Globus pallidus (tissue), 1 donor: ENCODE measurements at regions not wholly inside any gene's neighbourhood (a gene's known extent, or its start where the extent isn't known, plus 50 kb on each side); places are given as distances from the start of the nearest gene placed in this dataset.
"Not testable (repeated sequence)": the region's sequence is repeated elsewhere in the genome, so short reads cannot be mapped to it uniquely, and the experiment has no call there.

ENCODE experiments used
- DNase-seq: peaks from one replicate; pipeline ENCODE4 v3.0.0-alpha.2; 2015; ENCODE audit warnings: low spot score

DNA sequence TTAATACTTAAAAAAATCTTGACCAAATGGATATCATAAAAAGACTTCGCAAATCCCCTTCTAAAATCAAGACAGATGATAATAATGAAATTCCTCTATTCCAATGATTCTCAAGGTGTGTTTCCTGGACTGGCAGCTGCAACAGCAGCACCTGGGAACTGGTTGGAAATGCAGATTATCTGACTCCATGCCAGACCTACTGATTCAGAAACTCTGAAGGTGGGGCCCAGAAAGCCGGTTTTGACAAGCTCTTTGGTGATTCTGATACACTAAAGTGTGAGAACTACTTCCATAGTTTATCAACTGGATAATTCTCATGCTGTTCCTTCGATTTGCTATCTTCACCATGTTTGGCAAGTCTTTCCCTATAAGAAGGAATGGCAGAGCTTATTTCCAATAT, 252.1 kb downstream of the COL12A1 start:
- no peak for DNase-seq

DNA sequence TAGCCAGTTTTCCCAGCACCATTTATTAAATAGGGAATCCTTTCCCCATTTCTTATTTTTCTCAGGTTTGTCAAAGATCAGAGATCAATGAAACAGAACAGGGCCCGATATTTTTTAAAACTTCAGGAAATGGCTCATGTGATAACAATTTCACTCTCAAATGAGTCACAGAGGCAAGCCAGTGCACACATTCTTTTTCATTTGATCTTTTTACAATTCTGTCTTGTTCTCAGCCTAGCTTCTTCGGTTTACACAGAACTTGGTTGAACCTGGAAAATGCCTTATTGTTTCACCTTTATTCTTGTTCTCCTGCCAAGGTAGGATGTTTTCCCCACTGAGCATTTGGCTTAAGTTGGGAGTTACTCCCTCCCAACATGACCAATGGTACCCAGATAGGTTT, 258.9 kb downstream of the COL12A1 start:
- DNase-seq: no peak

DNA sequence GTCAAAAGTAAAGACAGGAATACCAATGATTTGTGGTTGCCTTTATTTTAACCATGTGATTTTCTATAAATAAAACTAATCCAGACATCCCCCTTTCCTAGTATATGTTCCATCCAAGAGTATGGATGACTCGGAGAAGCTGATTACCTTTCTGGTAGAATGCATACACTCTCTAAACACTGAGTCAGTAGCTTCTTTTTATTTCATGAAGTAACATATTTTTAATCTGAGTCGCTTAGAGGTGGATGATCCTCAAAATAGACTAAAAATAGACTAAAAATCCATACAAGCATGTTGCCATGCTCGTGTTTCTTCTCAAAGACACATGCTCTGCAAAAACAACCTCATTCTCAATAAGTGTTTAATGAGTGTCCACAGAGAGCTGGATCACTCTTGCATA, 263.7 kb downstream of the COL12A1 start:
- DNase-seq: no peak

DNA sequence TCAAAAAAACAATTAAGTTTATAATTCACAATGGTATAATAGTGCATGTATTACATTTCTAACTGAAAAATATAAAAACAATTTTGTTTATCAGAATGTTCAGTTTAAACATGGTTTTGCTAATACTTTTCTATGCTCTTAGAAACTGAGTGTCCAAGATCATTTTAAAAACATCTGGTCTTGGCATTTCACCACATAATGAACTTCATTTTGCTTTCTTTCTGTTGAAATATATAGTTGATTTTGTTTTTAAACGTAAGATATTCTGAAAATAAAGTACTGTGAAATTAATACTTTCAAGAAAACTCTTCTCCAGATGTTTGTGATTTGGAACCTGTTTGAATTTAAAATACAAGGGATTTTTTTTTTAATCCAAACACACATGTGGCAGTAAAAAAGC, 264.4 kb downstream of the COL12A1 start:
- DNase-seq: no peak

DNA sequence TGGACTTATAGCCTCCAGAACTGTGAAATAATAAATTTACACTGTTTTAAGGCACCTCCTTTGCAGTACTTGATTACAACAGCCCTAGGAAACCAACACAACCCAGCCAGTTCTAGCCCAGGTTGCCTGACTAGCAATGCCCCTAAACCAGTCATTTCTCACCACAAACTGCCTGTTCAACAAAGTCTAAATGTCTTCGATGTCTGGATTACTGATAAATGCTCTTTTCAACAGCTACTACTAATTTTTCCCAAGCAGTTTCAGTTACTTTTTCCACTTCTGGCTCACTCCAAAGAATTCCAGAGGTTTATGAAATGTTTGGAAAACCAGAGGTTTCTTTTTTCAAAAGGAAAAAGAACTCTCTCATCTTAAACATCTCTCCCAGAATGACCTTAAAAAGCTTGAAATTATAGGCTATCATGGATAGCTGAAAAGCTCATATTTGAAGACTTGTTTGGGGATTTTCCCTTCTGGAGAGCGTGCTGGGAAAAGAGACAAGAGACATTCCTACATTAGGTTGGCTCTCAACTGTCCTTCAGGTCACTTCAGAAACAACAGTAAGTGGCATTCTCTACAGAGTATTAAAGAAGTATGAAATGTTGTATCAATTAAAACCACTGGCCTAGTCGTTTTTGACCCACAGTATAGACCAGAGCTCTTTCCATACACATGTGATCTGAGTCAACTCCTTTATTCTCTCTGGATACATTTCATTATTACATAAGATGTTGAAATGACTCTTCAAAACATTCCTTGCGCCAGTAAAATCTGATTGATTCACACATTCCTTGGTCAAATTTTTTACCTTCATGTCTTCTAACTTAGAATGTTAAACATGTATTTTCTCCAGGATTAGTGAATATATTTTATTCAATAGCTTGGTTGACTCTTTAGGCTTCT, 265.9 kb downstream of the COL12A1 start:
- no peak for DNase-seq

DNA sequence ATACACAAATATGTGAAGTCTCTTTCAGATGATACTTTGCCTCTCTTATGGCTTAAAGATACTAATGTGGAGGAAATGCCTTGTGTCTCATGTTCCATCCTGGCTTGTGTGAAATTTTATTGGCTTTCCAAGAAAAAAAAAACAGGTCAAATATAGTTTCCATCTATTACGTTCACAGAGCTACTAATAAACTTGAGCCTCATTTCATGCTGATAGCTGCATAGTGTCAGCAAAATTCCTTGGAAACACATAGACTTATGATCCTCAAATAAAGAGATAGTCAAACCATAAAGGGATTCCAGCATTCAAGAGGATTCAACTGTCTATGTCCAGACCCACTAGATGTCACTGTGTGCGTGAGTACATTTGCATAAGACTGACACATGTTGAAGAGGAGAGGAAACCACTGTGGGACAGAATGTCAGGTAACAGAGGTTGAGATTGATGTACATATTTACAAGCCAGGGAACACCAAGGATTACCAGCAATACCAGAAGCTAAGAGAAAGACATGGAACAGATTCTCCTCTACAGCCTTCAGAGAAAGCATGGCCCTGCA, 266.6 kb downstream of the COL12A1 start:
- no peak for DNase-seq

DNA sequence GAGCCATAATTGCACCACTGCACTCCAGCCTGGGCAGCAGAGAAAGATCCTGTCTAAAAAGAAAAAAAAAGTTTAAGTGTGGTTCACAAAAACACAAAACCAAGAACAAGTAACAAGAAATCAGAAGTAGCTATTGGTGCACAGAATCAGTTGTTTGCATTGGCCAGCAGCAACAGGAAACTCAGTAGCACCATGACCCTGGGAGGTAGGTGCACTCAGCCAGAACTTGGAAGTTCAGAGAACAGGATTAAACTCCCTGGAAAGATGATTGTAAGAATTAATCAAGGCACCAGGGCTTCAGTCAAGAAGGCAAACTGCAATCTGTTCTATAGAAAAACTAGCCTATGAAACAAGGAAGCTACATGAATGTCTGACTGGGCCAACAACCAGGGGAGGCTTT, 267.9 kb downstream of the COL12A1 start:
- DNase-seq: no peak

DNA sequence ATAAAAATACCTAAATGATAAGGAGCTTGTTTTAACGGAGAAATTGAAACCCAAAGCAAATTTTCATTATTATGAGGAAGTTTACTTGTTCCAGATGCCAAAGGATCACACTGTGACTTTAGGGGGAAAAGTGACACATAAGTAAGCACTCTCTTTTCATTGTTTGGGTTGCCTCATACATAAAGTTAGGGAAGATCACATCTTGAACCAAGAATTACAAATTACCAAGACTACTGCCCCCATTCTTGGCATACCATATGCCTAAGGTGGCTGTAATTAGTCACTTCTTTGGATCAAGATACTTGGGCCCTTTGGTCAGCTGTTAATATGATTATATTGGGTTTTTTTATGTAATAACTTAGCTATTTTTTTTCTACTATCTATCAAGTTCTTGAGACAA, 269.0 kb downstream of the COL12A1 start:
- no peak for DNase-seq

DNA sequence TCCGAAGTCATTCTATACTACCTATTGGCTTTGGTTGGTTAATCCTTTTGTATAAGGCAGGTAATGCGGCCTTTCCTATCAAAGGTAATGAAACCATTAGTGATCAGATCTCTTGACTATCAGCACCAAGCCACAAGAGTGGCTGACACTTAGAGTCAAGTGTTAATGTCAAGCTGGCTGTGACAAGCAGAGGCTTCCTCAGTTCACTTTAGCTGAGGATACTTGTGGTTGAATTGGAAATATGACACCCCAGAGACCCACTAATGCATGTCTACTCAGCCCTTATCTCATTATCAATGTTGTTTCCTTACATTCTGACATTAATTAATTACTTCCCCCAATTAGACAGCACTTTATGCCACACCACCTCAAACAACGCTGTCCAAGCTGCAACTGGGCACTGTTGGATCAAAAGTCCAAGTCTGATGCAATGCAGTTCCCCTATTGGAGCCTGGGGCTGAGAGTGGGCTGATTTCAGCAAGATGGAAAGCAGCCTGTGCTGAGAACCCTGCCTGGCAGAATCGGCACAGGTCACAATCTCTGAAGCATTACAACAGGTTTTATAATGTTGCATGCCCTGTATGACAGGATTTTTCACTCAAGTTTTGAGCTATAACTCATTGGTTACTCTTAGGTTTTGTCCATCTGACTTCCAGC, 273.5 kb downstream of the COL12A1 start:
- DNase-seq: no peak

DNA sequence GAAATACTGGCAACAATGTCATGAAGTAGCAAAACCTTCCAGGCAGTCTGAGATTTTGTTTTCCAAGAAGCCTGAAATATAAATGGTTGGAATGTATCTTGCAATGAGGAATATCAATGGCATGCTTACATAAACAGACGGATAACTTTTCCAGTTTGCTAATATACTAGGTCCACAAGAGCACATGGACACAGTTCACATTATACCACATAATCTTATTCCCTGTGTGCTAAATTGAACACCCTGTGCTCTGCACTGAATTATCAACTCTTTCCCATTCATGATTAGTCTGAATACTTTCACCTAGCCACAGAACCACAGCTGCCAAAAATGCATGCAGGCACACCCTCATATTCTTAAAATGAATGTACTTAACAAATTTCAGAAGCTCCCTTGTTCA, 274.3 kb downstream of the COL12A1 start:
- no peak for DNase-seq

DNA sequence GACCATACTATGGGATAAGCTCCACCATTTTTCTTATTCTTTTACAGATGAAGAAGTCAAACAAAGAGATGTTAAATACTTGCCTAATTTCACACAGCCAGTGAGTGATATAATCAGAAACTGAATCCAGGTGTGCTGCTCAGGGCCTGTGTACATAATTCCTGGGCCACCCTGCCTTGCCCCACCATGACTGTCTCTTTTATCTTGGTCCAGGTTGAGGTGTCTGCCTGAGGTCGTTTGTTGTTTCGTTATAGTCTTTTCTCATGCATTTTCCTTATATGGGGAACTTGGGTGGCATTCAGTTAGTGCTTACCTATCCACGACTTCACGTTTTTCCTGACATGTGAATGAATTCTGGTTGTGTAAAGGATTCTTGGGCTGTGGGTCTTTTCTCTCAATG, 277.6 kb downstream of the COL12A1 start:
- DNase-seq: no peak

DNA sequence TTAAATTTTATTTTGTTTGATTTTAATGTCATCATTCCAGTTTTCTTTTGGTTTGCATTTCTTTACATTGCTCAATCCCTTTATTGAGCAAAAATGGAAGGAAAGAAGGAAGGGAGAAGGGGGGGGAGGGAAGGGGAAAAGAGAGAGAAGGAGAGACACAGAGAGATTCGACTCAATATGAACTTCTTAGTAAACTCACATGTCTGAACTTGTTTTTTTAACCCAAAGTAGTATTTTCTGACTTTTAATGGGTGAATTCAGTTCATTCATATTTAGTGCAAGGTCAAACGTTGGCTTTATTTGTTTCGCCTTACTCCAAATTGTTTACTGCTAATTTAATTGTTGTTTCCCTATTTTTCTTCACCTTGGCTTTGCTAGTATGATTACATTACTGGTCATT, 278.6 kb downstream of the COL12A1 start:
- DNase-seq: no peak

DNA sequence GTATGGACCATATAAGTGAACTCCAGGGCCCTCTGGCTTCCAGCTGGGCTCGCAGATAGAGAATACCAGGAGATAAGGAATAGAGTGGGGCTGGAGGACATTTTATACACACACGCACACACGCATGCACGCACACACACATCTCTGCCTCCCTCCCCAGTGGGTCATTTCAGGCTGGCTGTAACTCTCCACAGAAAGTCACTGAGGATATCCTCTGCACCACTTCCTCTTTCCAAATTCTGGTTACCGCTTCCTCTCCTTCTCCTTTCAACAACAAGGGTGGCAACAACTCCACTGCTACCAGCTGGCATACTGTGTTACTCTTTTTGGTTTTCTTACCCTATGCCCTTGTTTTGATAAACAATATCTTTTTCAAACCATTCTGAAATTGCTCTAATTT, 280.2 kb downstream of the COL12A1 start:
- no peak for DNase-seq

DNA sequence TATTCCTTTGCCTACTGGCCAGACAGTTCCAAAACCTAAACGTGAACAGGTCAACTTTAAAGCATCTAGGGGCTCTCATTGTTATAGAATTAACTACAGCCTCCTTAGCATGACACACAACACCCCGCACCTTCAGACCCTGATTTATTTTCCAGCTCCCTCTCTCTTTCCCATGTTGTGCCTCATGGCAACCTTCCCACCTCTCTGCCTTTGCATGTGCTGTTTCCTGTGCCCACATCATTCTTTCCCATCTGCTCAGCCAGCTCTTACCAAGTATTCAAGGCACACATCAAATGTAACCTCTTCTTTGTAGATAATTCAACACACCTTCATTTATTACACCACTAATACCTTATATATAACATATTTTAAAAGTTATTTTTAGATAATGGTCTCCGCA, 291.0 kb downstream of the COL12A1 start:
- DNase-seq: no peak

DNA sequence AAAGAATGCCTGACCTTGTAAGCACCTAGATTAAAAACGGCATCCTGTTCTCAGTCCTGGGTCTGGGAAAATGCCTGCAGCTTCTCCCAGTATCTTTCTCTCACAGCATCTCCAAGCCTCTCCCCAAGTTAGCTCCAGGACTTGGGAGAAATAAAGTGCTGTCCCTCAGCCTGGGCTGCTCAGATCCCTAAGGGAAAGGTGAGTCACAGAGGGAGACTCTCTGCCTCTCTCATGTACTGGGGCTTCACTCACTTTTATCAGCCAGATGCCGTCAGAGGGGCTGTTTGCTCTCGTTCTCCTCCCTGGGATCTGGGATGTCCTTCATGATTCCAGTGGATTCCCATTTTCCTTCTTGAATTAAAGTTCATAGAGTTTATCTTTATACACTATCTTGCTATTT, 293.6 kb downstream of the COL12A1 start:
- DNase-seq: no peak

DNA sequence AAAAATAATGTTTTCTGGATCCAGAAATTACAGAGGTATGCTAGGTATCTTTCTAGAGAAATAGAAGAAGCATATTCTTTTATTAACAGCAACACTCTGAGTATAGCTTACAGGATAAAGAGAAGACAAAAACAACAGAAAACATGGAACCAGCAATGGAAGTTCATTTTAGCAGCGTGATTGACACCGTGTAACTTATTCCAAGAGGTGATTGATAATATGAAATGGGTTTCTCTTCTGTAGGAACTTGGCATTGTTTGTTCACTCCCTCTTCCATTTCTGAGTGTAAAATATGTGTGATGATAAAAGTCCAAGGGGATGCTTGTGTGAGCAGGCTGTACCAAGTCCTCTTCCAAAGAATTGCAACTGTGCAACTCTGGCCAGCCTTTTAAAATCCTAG, 303.0 kb downstream of the COL12A1 start:
- no peak for DNase-seq

DNA sequence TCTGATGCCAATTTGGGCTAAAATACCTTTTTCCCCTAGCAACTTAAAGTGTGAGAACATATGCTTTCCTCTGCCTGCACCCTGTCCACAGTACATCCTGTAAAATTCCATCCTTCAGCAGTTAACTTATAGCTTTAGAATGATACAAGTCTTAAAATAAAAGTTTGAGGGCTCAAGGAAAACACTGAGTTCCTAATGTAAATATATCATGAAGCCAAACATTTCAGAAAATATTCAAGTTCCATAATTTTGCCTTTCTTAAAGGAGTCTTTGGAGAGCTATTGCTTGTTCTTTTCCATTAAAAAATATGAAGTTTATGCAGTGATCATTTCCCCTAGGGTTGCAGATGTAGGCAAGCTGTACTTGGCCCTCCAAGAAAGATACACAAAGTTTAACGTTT, 303.8 kb downstream of the COL12A1 start:
- DNase-seq: no peak

DNA sequence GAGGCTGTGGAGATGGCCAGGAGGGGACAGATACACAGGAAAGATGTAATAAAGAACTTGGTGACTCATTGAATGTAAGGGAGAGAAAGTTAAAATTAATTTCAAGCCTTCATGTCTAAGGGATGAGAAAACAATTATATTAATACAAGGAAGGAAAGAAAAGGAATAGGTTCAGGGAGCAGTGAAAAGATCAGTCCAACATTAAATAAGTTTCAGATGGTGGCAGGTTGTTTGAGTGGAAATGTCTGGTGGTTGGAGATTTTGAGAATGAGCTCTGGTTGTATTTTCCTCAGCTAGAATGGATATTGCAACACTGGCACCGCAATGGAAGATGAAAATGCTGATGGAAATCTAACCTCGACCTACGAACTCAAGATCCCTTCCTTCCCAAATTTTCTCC, 304.3 kb downstream of the COL12A1 start:
- no peak for DNase-seq

DNA sequence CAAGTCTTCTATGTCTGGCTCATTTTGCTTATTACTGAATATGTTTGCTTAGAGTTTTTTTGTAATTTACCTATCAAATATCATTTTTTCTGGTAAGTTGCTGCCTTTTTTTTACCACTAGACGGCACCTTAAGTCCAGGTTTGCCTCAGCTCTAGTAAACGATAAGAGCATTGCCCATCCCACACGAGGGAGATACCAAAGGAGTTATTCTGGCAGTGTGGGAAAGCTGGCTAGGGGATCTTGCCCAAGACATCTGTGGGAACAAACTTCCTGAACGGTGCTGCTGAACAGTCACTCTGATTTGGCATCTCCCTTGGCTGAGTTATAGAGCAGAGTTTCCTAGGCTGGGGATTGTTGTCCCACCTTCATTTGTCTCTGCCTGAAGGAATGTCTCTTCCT, 306.4 kb downstream of the COL12A1 start:
- no peak for DNase-seq

DNA sequence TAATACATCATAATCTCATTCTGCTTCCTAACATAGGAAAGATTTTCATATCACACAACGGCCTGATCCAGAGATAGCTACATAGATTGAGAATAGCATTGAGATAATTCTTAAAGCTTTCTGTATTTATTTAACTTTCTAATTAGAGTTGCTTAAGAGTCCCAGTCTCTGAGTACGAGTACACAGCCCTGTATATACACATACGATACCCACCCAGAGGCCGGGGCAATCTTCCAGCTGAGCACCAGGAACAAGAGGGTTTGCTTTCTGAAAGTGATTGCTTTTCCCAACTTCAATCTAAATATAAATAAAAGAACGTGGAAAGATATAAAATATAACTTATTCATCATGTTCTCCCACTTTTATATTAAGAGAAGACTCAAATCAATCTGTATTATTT, 313.8 kb downstream of the COL12A1 start:
- DNase-seq: no peak

DNA sequence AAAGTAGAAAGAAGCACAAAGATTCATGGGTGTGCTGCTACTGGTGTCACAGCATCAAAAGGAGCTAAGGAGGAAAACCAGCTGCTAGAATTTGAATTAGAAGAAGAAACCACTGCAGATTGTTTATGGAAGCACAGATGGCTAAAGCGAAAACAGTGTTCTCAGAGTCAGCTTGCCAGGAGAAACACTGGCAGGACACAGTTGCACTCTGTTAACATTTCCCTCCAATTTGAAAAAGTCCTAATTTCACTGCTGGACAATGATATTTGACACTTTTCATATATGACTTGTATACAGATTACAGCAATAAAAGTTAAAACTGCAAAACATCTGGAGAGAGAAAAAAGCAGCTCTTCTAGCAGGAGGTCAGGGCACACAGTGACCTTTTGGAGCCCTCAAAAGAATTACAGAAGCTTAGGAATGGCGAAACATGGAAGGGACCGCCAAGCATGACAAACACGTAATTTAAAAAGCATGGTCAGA, 314.5 kb downstream of the COL12A1 start:
- no peak for DNase-seq

DNA sequence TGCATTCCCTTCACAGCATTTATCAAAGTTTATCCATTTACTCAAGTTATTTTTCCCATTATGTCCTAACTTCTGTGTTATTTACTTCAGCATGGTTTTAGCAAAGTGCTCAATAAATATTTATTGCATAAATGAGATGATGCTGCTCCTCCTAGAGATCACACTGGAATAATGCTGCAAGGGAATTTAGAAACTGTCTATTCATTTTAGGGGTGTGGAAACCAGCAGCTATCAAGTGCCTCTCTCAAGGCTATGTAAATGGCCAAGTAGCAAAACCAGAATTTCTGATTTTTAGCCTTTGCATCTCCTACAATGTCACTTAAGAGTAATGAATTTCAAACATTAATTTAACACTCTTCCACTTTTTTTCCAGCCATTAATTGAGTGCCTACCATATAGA, 316.2 kb downstream of the COL12A1 start:
- no peak for DNase-seq

DNA sequence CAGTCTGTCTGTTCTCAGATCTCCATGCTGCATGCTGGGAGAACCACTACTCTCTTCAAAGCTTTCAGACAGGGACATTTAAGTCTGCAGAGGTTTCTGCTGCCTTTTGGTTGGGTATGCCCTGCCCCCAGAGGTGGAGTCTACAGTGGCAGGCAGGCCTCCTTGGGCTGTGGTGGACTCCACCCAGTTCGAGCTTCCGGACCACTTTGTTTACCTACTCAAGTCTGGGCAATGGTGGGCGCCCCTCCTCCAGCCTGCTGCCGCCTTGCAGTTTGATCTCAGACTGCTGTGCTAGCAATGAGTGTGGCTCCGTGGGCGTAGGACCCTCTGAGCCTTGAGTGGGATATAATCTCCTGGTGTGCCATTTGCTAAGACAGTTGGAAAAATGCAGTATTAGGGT, 317.1 kb downstream of the COL12A1 start:
- DNase-seq: not testable (repeated sequence)
